NCI-H82 (cell line): ENCODE measurements at regions not wholly inside any gene's neighbourhood (a gene's known extent, or its start where the extent isn't known, plus 50 kb on each side); places are given as distances from the start of the nearest gene placed in this dataset.
"Not testable (repeated sequence)": the region's sequence is repeated elsewhere in the genome, so short reads cannot be mapped to it uniquely, and the experiment has no call there.

Experiments
- DNase-seq: peaks from one replicate; lab custom pipeline; 2025; lab: John Stamatoyannopoulos, UW

GRCh38 chr6:95660544-95660943 lies 83.2 kb downstream of the MANEA start:
- DNase-seq: no peak

GRCh38 chr6:95670011-95670463 lies 92.7 kb downstream of the MANEA start:
- no peak for DNase-seq

GRCh38 chr6:95676011-95676628 lies 98.8 kb downstream of the MANEA start:
- DNase-seq: no peak

- DNase-seq: no peak
Measured at GRCh38 chr6:95679981-95680380, 102.6 kb downstream of the MANEA start.

- no peak for DNase-seq
Measured at GRCh38 chr6:95681736-95682135, 104.4 kb downstream of the MANEA start.

GRCh38 chr6:95682476-95682875 lies 105.1 kb downstream of the MANEA start:
- no peak for DNase-seq

- DNase-seq: no peak
Measured at GRCh38 chr6:95685822-95686221, 108.5 kb downstream of the MANEA start.

GRCh38 chr6:95686272-95686671 lies 108.9 kb downstream of the MANEA start:
- no peak for DNase-seq

- no peak for DNase-seq
Measured at GRCh38 chr6:95686895-95687294, 109.6 kb downstream of the MANEA start.

- no peak for DNase-seq
Measured at GRCh38 chr6:95687839-95688238, 110.5 kb downstream of the MANEA start.

GRCh38 chr6:95690328-95690727 lies 113.0 kb downstream of the MANEA start:
- no peak for DNase-seq

- DNase-seq: no peak
Measured at GRCh38 chr6:95693108-95693507, 115.8 kb downstream of the MANEA start.

GRCh38 chr6:95698271-95698670 lies 120.9 kb downstream of the MANEA start:
- no peak for DNase-seq

GRCh38 chr6:95723638-95724037 lies 146.3 kb downstream of the MANEA start:
- DNase-seq: no peak

- no peak for DNase-seq
Measured at GRCh38 chr6:95725344-95725743, 148.0 kb downstream of the MANEA start.

GRCh38 chr6:95740157-95740556 lies 162.8 kb downstream of the MANEA start:
- no peak for DNase-seq

GRCh38 chr6:95741045-95741444 lies 163.7 kb downstream of the MANEA start:
- peak; percentile 22 for DNase-seq

GRCh38 chr6:95742767-95743289 lies 165.5 kb downstream of the MANEA start:
- DNase-seq: no peak

GRCh38 chr6:95743591-95743990 lies 166.3 kb downstream of the MANEA start:
- no peak for DNase-seq

- not testable (repeated sequence) for DNase-seq
Measured at GRCh38 chr6:95758236-95759069, 181.1 kb downstream of the MANEA start.

- DNase-seq: no peak
Measured at GRCh38 chr6:95767897-95768463, 190.6 kb downstream of the MANEA start.

- no peak for DNase-seq
Measured at GRCh38 chr6:95768539-95768938, 191.2 kb downstream of the MANEA start.

- DNase-seq: no peak
Measured at GRCh38 chr6:95777338-95777737, 200.0 kb downstream of the MANEA start.
